ENCODE measurements at regions not wholly inside any gene's neighbourhood (a gene's known extent, or its start where the extent isn't known, plus 50 kb on each side); places are given as distances from the start of the nearest gene placed in this dataset.
"Not testable (repeated sequence)": the region's sequence is repeated elsewhere in the genome, so short reads cannot be mapped to it uniquely, and the experiment has no call there.

DNA sequence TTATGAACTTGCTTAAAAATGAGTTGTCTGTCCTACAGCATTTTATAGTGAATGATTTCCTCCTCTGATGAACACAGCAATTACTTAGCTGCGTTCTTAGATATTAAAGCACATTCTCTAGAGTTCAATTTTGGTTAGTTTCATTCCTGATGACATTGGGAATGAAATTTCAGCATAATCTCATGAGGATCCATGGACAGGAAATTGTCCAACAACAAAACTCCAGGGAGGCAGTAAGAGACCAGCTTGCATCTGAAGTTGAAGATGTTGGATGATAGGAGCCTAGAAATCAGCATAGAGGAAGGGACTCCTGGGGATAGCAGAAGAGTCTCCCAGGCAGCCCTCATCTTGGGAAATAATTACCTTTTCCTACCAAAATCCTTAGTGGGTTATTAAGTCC lies 128.7 kb upstream of the RAP1B start:
- H3K9me3 ChIP-seq, result no peaks in the 10 kb centered on the region
- intact Hi-C loops (cut with DNase I; ENCODE audit: low total_unique reads), result no loop called here
- TF ChIP-seq, protein P1, sequence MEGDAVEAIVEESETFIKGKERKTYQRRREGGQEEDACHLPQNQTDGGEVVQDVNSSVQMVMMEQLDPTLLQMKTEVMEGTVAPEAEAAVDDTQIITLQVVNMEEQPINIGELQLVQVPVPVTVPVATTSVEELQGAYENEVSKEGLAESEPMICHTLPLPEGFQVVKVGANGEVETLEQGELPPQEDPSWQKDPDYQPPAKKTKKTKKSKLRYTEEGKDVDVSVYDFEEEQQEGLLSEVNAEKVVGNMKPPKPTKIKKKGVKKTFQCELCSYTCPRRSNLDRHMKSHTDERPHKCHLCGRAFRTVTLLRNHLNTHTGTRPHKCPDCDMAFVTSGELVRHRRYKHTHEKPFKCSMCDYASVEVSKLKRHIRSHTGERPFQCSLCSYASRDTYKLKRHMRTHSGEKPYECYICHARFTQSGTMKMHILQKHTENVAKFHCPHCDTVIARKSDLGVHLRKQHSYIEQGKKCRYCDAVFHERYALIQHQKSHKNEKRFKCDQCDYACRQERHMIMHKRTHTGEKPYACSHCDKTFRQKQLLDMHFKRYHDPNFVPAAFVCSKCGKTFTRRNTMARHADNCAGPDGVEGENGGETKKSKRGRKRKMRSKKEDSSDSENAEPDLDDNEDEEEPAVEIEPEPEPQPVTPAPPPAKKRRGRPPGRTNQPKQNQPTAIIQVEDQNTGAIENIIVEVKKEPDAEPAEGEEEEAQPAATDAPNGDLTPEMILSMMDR (IDR thresholded peaks at IDR 0.05 in 4 of 5, conservative IDR thresholded peaks at IDR 0.05 in 1 of 5), result no peak
- no peak for TF ChIP-seq POLR2A (IDR thresholded peaks at IDR 0.05)

DNA sequence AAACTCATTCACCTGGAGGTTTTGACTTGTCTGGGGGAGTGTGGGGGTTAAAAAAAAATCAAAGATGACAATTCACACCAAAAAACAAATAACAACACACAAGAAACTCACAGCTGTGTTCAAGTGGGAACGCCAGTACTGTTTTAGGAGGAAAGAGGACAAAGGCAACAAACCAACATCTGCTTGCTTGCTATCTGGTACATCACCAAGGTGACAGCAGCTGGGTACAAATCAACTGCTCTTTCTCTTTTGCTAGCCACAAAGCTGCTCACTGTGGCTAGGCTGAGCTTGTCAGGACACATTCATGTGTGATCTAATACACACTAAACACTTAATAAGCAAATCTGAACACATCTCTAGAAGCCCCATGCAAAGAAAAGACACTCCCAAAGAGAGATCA lies 128.0 kb upstream of the RAP1B start:
- in situ Hi-C loops (cut with MboI; ENCODE audit: low sequenced_read_pairs in 4 of 4), result no loop called here
- TF ChIP-seq POLR2A (IDR thresholded peaks at IDR 0.05), result no peak
- TF ChIP-seq, protein P1 (IDR thresholded peaks at IDR 0.05 in 4 of 5, conservative IDR thresholded peaks at IDR 0.05 in 1 of 5), result no peak
- H3K4me1 ChIP-seq, result no peaks in the 10 kb centered on the region
- no peaks in the 10 kb centered on the region for H3K36me3 ChIP-seq
- H3K9me3 ChIP-seq, result no peaks in the 10 kb centered on the region
- ATAC-seq, result no peak
- H3K27ac ChIP-seq, result no peak overlapping the region
- no peak overlapping the region for H3K4me3 ChIP-seq
- no peak for DNase-seq
- intact Hi-C loops (cut with DNase I; ENCODE audit: low total_unique reads), result no loop called here
- H3K27me3 ChIP-seq, result no peaks in the 10 kb centered on the region

More for the DNA sequence above, 128.7 kb upstream of the RAP1B start:
- ATAC-seq, result no peak
- Histone ChIP-seq H3K27ac (no peak overlapping the region), H3K36me3 (no peaks in the 10 kb centered on the region), H3K4me1 (no peaks in the 10 kb centered on the region), H3K27me3 (no peaks in the 10 kb centered on the region), H3K4me3 (no peak overlapping the region)
- in situ Hi-C loops (cut with MboI; ENCODE audit: low sequenced_read_pairs in 4 of 4), result no loop called here
- no peak for DNase-seq

GRCh38 chr12:68483592-68484383 lies 126.9 kb upstream of the RAP1B start:
- in situ Hi-C loops (cut with MboI; ENCODE audit: low sequenced_read_pairs in 4 of 4) (no loop called here), intact Hi-C loops (cut with DNase I; ENCODE audit: low total_unique reads) (no loop called here)
- Histone ChIP-seq H3K27ac (no peak overlapping the region), H3K36me3 (no peaks in the 10 kb centered on the region), H3K4me3 (no peak overlapping the region), H3K27me3 (no peaks in the 10 kb centered on the region), H3K4me1 (no peaks in the 10 kb centered on the region), H3K9me3 (no peaks in the 10 kb centered on the region)
- TF ChIP-seq POLR2A (IDR thresholded peaks at IDR 0.05), result no peak
- ATAC-seq, result no peak
- DNase-seq, result no peak

- in situ Hi-C loops (cut with MboI; ENCODE audit: low sequenced_read_pairs in 4 of 4), result not testable (repeated sequence)
Observed at GRCh38 chr12:68484578-68484977, 126.1 kb upstream of the RAP1B start.

DNA sequence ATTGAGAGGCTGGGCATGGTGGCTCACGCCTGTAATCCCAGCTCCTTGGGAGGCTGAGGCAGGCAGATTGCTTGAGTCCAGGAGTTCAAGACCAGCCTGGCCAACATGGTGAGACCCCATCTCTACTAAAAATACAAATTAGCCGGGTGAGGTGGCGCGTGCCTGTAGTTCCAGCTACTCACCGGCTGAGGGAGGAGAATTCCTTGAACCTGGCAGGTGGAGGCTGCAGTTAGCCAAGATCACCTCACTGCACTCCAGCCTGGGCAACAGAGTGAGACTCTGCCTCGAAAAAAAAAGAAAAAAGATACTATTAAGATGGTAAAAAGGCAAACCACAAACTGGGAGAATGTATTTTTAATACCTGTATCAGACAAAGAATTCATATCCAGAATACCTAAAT lies 124.2 kb upstream of the RAP1B start:
- ATAC-seq; DNase-seq; intact Hi-C loops (cut with DNase I; ENCODE audit: low total_unique reads); H3K4me3 ChIP-seq; H3K36me3 ChIP-seq; H3K4me1 ChIP-seq; H3K27ac ChIP-seq; H3K9me3 ChIP-seq; in situ Hi-C loops (cut with MboI; ENCODE audit: low sequenced_read_pairs in 4 of 4); H3K27me3 ChIP-seq: not testable (repeated sequence)

More at GRCh38 chr12:68484578-68484977, 126.1 kb upstream of the RAP1B start:
- intact Hi-C loops (cut with DNase I; ENCODE audit: low total_unique reads); H3K9me3 ChIP-seq; H3K4me3 ChIP-seq; H3K36me3 ChIP-seq; ATAC-seq; H3K27me3 ChIP-seq; DNase-seq; H3K27ac ChIP-seq; H3K4me1 ChIP-seq: not testable (repeated sequence)

DNA sequence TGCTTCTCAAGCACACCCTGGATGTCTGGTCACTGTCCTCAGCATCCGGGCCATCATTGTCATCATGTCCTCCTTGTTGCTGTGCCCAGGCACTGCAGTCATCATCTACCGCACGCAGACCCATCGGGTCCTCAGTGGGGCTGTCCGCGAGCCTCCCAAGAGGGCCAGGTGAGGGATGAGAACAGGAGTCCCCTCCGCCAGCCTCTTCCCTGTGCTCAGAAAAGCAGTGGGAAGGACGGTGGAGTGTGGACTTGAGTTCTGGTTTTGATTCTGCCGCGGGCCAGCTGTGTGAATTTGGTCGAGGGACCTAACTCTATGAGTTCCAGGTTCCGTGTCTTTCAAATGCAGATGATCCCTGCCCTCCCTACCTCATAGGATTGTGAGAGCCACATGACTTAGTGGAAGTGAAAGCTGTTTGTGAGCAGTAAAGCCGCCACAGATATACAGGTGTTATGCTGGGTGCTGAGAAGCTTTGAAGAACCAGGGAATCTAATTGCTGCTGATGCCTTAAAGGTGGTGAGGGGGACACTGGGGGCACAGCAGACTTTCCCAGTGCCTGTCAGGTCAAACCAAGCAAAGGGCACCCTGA lies 122.9 kb upstream of the RAP1B start:
- Histone ChIP-seq H3K27ac (no peak overlapping the region), H3K4me3 (no peak overlapping the region), H3K4me1 (no peaks in the 10 kb centered on the region), H3K27me3 (no peaks in the 10 kb centered on the region), H3K9me3 (no peaks in the 10 kb centered on the region), H3K36me3 (no peaks in the 10 kb centered on the region)
- no peak for ATAC-seq
- intact Hi-C loops (cut with DNase I; ENCODE audit: low total_unique reads) (no loop called here), in situ Hi-C loops (cut with MboI; ENCODE audit: low sequenced_read_pairs in 4 of 4) (no loop called here)
- DNase-seq, result no peak
- TF ChIP-seq, protein P1 (IDR thresholded peaks at IDR 0.05 in 4 of 5, conservative IDR thresholded peaks at IDR 0.05 in 1 of 5), result no peak
- TF ChIP-seq POLR2A (IDR thresholded peaks at IDR 0.05), result no peak
